Neural progenitor cell (in vitro differentiated cells): ENCODE measurements at regions not wholly inside any gene's neighbourhood (a gene's known extent, or its start where the extent isn't known, plus 50 kb on each side); places are given as distances from the start of the nearest gene placed in this dataset.

Experiments
- CTCF ChIP-seq: fragments of 200-600 bp; sonication (generic); IDR thresholded peaks from 2 replicates; pipeline ENCODE4 v1.5.1; 2017; ENCODE audit warnings: antibody characterized with exemption, mild to moderate bottlenecking
- EZH2 ChIP-seq: fragments of 200-600 bp; sonication (generic); IDR thresholded peaks from 2 replicates; pipeline ENCODE4 v1.6.1; 2017; ENCODE audit warnings: antibody characterized with exemption, mild to moderate bottlenecking, moderate library complexity
- EZH2phosphoT487 ChIP-seq: fragments of 200-600 bp; sonication (generic); IDR thresholded peaks from 2 replicates; pipeline ENCODE4 v1.6.1; 2017; ENCODE audit warnings: antibody characterized with exemption

DNA sequence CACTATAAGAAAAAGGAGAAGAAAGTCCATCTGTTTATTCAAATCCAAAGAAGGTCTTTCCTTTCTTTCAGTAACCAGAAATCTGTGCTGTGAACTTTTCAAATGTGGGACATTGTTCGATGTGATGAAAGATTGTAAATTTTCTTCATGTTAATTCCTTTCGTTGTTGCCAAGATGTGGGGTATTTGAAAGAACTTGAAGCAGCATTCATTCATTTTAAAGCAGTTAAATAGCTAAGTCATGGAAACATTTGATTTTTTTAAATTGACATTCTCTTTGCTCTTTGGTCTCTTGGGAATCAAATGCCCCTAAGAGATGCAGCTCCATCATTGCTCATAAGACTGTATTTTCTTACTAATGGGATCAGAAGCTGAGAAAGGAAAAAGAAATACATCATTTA, 93.7 kb upstream of the EHBP1 start:
- TF ChIP-seq CTCF (no peak), EZH2 (no peak), EZH2phosphoT487 (no peak)
